Activated naive CD4-positive, alpha-beta T cell treated with anti-CD3 and anti-CD28 coated beads, Interleukin-2, amount 50 U/mL, for 16 hours (primary cell): ENCODE measurements at regions not wholly inside any gene's neighbourhood (a gene's known extent, or its start where the extent isn't known, plus 50 kb on each side); places are given as distances from the start of the nearest gene placed in this dataset.

ENCODE experiments used
- DNase-seq: peaks from one replicate; pipeline ENCODE4 v3.0.0-alpha.2; 2020

DNA sequence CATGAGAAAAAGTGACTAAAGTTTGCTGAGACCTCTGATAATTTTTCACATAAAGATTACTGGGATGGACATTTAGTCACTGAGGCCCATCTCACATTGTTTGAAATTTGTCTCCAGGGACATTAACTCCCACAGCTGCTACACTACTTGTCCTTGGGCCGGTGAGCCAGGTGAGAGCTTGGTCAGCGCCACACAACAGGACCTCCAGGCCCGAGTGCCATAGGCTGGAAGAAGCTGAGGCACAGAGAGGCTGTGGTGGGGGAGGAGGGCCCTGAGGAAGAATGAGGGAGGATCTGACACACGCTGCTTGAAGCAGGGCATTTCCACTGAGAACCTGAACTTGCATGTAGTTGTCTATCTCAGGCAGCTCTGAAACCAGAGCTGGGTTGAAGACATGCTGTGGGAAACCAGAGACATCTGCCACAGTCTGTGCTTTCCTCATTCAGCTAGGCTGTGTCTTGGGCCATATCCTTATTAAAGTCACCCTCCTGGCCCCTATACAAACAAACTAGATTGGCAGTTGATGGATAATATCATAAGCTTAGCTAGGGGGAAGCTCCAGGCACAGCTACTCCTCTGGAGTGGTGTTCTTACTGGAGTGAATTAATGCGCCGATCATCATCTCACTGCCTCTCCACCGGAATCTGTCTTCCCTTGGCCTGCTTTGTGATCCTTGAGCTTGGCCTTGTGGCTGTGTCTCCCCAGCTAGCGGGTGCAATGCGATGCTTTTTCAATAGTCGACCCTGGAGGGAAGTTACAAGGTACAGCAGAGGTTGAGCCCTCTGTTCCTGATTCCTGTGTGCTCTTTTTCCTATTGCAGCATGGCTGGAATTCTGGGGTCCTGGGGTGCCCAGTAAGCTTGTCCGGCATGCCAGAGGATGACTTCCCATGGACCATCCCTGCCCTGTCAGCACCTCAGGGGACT is 225.3 kb upstream of the B3GAT1 start:
- DNase-seq = no peak

DNA sequence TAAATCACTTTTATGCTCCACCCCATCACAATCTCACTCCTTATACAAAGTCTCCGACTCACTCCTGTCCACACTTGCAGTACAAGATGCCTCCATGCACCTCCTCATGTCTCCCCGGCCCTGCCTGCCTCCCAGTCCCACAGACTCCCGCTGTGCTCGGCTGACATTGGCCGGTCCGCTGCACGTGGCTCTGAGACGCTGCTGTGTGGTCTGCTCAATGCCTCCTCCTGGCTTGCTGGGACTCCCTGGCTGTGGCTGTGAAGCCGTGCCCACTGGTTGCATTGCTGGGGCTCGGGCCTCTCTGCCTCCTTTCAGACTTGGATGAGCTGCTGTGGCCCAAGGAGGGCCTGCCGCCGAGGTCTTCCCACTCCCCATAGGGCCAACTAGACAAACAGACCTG is 224.0 kb upstream of the B3GAT1 start:
- DNase-seq = no peak

DNA sequence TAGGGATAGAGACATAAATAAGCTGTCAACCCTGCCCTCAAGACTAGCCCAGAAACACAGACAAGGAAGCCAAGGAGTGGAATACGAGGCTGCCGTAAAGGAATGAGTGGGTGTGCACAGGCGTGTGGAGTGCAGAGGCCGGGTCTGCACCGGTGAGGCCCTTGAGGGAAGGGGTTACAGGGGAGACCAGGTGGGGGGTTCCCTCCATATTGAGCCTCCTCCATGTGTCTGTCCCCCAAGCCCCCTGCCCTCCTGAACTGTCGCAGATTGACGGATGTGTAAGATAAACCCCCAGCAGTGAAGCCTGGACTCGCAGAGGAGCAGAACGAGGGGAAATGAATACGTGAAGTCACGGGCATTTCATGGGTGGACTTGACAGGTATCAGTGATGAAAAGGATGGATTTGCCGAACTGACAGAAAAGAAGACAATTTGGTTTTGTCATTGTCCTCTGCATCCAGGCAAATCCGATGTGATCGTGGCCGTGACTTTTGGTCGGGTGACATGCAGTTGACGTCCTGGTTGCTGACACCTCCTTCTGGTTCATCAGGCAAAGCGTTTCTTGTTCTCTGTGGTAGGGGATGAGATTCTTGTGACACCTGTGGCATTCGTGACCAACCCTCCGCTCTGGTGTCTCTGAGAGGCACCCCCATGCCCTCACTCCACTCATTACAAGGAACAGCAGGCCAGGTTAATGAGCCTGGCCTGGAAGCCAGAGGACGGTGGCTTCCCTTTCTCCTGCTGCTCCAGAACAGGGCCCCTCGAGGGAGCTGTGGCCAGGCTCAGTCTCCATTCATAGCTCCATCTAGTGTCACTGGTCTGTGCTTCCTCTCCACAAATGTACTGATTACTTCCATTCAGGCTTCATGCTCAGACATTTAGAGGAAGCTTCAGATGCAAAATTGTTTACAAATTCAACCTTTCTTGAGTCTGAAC is 223.1 kb upstream of the B3GAT1 start:
- no peak for DNase-seq

DNA sequence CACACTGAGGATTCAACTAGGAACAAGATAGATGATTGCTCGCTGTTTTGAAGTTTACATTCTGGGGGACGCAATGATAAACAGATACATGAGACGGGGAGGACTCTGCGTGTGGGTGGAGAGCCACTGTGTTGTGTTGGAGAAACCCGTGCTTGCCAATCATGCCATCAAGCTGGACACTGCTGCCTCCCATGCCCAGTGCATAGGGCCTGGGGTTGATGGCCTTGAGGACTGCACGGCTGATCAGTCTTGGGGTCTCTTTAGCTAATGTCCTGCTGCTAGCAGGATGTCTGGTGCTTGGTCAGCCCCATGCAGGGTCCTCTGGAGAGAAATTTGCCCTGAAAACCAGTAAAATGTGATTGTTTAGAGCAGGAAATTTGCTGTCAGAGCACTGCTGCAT is 221.2 kb upstream of the B3GAT1 start:
- DNase-seq = no peak

DNA sequence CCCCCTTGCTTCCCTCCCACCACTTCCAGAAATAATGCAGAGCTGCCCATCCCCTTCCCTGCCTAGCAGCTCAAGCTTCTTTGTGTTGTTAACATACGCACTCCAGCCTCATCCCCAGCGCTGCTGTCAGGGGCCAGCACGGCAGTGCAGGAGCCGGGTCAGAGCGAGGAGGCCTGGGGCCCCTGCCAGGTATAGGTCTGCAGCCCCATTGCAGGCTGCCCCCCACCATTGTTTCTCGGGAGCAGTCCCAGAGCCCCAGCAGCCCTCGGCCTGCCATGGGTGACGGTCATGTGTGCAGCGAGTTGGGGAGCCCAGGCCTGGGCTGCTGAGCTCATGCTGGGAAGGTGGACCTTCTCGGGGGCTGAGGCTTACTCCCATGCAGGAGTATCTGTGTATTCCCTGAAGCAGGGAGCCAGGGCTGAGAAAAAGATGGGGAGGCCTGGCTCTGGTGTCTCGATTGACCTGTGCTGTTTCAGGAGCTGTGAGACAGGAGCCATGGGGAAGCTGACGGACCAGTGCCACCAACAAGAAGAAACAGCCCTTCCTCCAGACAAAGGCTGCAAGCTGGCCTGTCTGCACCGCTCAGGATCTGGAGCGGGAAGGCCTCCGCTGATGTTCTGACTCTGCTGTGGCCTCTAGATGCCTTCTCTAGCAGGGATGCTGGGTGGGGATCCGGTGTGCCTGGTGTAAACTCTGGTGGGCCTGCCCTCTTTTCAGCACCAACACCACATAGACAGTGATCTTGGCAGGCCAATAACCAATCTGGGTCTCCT is 220.5 kb upstream of the B3GAT1 start:
- DNase-seq = no peak

DNA sequence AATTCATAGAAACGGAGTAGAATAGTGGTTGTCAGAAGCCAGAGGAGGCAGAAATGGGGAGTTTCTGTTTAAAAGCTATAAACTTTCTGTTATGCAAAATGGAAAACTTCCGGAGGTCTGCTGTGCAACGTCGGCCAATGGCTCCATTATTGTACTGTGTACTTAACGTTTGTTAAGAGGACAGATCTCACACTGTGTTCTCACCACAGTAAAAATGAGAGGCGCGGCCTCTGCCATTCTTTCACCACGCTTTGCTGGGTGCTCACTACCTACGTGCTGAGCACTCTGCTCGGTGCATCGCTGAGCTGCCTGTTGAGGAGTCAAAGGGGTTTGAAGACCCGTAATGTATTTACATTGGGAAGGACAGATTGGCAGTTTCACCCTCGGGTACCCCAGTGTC is 218.8 kb upstream of the B3GAT1 start:
- no peak for DNase-seq

DNA sequence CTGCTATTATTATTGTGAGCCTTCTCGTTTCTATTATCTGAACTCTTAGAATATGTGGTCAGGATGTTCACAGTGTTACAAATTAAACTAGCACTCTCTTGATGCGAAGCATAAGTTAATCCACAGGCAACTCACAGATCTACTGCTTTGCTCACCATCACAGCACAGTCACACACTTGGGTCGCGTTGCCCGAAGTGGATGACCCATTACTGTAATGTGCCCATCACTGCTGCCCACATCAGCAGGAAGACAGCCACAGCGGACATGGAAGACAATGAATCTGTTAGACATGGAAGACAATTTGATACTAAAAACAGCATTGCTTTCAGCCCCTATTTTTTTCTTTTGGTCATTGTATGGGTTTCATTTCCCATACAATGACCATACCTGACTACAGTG is 216.4 kb upstream of the B3GAT1 start:
- no peak for DNase-seq

DNA sequence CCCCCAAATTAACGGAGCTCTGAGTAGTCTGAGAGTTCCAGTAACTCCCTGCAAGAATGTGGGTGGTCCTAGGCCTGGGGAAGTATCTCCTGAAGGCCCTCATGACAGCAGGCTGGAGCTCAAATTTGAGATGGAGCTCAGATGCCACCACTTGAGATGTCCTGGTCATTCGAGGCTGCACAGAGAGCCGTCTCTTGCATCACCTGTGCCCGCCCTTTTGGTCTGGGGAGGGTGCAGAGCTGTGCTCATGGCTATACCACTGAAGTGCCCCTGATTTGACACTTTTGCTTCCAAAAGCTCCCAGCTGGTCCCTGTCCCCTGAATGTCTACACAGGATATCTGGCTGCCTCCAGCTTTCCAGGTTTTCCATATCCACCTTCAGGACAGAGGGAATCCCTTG is 214.0 kb upstream of the B3GAT1 start:
- no peak for DNase-seq

DNA sequence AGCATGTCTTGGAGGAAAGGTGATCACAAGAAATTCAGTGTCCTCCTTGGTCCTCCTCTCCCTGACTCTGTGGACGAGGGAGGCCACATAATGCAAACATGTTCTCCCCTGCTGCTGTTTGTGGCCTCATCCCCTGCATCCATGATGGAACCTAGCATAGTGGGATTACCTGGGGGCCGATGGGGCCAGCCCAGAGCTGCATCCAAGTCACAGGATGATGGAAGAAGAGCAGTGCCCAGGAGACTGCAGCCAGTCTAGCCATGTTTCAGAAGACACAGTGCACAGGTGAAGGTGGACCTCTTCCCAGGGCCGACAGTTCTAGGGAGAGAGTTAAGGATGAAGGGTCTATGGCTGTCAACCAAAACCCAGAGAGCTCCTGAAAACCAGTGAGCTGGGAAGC is 213.6 kb upstream of the B3GAT1 start:
- DNase-seq = no peak

DNA sequence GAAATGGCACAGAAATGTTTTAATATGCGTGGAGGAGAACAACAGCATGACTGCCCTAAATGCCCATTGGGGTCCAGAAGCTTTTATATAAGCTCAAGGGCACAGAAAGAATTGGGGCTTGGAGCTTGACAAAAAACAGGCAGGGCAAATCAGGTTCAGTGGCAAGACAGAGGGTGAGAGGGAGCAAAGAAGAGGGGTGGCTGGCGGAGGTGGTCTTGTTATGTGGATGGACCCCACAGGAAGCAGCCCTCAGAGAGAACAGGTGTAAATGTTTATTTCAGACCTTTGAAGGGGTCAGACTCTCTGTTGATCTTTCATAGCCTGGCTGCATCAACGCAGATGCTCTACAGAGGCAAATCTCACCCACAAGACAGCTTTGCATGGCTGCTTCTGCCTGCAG is 213.1 kb upstream of the B3GAT1 start:
- DNase-seq = no peak

DNA sequence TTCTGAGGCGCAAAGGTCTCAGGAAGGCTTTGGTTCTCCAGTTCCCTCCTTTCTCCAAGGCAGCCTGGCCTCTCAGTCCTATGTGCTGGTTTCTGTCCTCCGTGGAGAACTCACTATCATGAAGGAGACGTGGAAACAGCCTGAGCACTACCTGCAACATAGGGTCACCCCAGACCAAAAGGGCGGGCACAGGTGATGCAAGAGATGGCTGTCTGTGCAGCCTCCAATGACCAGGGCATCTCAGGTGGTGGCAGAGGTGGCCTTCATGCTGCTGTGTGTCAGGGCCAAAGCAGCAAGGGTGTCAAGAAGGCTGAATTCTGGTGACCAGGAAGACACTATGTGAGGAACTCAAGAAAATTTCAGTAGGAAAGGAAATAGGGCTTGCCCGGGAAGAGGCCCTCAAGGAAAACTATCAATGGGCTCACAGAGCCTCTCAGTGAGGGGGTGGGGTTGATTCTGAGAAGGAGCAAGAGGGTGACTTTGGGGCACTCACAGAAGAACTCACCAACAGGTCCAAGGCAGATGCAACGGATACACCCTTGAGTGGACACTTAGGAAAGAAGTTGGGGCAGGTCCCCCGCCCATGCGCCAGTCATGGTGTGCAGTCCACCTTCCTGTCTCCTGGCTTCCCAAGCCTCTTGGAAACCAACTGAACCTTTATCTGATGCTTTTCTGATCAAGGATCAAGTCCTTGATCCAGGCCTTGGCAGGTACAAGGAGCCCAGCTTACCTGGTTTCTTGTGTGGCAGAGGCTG is 212.3 kb upstream of the B3GAT1 start:
- DNase-seq = no peak

DNA sequence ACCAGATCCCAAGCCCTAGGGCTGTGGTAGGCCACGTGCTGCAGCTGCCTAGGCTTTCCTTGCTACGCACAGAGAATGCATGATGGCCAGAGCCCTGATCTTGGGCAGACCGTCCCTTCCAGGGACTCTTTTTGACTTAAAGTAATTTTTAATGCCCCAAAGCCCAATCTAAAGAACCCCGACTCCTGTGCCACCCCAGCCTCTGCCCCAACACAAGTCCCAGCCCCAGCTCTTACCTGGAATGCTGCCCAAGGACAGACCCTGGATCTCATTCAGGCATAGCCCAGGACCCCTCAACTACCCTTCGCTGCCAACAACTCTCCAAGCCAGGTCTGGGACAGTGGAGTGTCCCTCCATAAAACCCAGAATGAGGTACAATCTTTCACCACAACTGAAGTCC is 211.7 kb upstream of the B3GAT1 start:
- DNase-seq = no peak

DNA sequence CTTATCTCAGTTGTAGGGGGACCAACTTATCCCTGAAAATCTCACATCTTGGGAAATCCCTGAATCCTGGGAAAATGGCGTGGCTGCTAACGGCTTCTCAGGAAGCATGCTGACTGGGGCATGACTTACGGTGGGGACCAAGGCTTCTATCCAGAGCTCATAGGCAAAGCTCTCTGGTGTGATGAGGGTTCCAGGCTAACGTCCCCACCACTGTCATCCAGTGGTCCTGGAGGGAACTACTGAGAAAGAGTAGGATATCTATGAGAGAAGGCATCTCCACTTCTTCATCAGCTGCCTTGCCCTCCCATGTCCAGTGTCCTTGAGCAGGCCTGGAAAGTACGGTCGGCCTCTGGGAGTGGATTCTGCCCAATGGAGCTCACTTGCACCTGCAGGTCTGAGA is 210.4 kb upstream of the B3GAT1 start:
- DNase-seq = no peak

DNA sequence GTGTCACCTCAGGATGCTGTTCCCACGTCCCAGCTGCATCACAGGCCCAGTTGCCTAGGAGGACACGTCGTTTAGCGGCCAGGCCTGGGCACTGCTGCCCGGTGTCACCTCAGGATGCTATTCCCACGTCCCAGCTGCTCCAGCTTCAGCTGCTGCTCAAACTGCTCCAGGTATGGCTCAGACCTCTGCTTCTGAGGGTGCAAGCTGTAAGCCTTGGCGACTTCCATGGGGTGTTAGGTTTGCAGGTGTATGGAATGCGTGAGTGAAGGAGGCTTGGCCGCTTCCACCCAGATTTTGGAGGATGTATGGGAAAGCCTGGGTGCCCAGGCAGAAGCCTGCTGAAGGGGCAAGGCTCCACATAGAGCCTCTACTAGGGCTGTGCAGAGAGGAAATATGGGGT is 205.3 kb upstream of the B3GAT1 start:
- DNase-seq = no peak

DNA sequence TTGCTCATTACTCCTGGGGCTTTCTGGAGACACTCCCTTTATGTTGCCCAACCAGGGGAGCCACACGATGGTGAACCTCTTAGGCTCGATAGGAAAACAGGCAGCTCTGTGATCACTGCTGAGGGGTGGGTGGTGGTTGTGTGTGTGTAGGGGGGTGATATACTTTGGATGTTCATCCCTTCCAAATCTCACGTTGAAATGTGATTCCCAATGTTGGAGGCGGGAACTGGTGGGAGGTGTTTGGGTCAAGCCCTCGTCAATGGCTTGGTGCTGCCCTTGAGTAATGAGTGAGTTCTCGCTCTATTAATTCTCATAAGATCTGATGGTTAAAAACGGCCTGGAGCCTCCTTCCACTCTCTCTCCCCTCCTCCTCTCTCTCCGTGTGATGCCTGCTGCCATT is 204.0 kb upstream of the B3GAT1 start:
- no peak for DNase-seq

DNA sequence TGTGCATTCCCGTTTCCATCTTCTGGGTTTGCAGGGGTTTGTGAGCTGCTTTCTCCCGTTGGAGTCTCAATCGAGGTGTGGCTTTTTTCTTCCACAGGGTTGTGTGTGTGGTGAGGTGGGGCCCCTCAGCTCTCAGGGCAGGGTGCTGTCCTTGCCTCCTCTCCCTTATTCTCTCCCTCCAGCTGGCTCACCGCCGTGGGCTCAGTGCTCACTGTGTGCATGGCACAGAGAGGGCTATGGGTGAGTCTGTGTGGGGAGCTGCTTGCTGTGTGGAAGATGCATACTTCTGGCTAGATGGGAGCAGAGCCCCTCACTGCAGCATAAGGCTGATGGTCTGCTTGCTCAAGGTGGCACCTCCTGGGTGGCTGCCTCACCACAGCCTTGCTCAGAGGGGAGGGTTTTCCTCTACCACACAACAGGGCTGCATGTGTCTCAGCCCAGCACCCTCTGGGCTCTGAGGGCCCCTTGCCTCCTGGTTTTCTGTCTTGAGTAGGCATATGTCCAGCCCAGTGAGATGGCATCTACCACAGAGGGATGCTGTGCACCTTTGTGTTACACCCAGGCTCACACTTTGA is 203.1 kb upstream of the B3GAT1 start:
- DNase-seq = no peak

DNA sequence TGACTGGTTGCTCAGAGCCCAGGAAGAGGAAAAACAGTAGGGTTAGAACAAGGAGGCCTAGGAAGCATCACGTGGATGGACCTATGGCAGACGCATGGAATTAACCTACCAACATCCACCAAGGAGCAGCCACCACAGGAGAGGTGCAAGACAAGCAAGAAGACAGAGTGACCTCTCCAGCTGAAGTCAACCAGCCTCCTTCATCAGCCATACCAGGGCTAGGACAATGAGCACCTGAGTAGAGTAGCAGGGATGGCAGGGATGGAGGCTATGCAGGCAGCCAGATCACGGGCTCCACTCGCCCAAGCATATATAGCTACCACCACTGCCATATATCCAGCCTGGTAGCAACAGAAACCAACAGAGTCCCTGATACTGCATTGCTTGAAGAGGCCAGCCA is 202.1 kb upstream of the B3GAT1 start:
- DNase-seq = no peak

DNA sequence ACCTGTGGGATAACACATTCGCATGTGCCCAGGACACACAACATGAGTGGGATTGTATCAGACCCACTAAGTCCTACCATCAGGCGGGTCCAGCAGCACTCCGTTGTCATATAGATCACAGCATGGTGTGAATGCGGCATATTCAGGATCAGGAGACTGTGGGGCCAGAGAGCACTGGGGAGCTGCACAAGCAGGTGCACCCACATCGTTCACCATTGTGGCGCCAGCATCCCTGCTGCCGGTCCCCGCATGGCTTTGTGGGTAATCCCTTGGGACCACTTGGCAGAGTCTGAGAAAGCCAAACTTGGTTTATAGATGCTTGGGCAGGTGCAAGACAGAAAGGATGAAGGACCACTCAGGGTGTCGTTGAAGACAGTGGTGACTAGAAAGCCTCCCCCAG is 201.6 kb upstream of the B3GAT1 start:
- no peak for DNase-seq

DNA sequence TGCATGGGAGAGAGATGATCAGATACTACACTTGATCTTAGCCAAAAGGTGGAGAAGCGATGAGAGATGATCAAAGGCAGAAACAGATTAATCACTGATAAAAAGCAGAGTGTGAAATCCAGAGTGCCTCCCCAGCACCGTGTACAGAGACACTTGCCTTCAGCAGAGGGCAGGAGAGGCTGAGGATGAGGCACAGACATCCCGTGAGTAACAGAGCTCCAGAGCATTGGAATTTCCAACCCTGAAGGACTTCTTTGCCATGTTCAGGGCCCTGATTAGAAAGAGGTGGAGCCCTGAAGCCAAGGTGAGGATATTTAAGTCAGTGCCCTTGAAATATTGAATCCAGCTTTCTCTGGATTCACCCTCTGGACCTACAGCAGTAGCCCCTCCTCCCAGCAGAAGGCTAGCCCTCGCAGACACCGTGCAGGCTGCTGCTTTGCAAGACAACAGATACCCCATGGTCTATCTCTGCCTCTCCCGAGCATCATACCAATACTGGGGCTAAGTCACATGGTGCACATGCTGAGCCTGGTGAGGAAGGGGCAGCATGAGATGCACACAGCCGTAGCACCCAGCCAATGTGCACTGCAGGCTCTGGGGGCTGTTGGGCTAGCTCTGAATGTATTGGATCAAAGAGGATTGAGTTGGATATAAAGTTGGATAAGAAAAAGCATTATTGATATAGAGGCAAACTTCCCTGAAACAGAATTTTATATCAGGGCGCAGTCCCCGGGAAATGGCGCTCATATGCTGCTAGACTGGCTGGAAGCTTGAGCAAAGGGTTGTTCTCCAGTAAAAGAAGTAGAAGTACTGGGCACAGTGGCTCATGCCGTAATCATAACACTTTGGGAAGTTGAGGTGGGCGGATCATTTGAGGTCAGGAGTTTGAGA is 200.3 kb upstream of the B3GAT1 start:
- no peak for DNase-seq

DNA sequence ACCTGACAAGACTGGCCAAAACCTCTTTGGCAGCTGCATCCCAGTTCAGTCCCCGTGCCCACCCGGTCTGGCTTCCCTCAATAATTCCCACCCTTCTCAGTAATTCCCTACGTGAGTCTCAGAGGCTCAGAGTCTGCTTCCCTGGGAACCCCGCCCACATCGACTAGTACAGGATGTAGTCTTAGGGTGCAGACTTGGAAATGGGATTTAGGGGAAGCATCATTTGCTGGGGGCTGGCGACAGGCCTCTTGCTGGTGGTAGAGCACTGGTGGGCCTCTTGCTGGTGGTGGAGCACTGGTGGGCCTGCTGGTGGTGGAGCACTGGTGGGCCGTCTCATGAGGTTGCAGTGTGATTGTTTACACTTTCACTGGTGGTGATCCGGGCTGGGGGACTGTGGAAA is 199.5 kb upstream of the B3GAT1 start:
- no peak for DNase-seq
